ENCODE measurements at regions not wholly inside any gene's neighbourhood (a gene's known extent, or its start where the extent isn't known, plus 50 kb on each side); places are given as distances from the start of the nearest gene placed in this dataset.

- no peak overlapping the region for H3K27ac ChIP-seq (ENCODE audit: insufficient read depth, low read length)
- H2AFZ ChIP-seq (ENCODE audit: low read length): no peak overlapping the region
- no peak overlapping the region for H3K9ac ChIP-seq (ENCODE audit: insufficient read depth, low read length)
- H3K27me3 ChIP-seq (ENCODE audit: control insufficient read depth, insufficient read depth, low read length): no peaks in the 10 kb centered on the region
- TF ChIP-seq EZH2 (IDR thresholded peaks at IDR 0.05; ENCODE audit: low read length, missing control alignments): no peak
- TF ChIP-seq CTCF (conservative IDR thresholded peaks at IDR 0.05 in 1 of 2, IDR thresholded peaks at IDR 0.05 in 1 of 2; ENCODE audit: low read depth in 1 of 2, low read length in 2 of 2): no peak
- DNase-seq (ENCODE audit: low read depth in 2 of 2): no peak
- no peaks in the 10 kb centered on the region for H4K20me1 ChIP-seq (ENCODE audit: control insufficient read depth, extremely low read depth, insufficient read depth, low read length)
- H3K36me3 ChIP-seq (ENCODE audit: control insufficient read depth, insufficient read depth, low read length): no peaks in the 10 kb centered on the region
- no peak overlapping the region for H3K4me3 ChIP-seq (replicated peaks in 1 of 4; ENCODE audit: control extremely low read depth in 1 of 4, insufficient read depth in 1 of 4, low read depth in 3 of 4, low read length in 4 of 4)
- H3K4me2 ChIP-seq (ENCODE audit: extremely low read depth, insufficient read depth, low read length): no peak overlapping the region
- H3K9me3 ChIP-seq (ENCODE audit: control insufficient read depth, insufficient read depth, low read depth, low read length): no peaks in the 10 kb centered on the region
- H3K4me1 ChIP-seq (ENCODE audit: control insufficient read depth, extremely low read depth, insufficient read depth, low read length): no peaks in the 10 kb centered on the region
- H3K79me2 ChIP-seq (ENCODE audit: control insufficient read depth, insufficient read depth, low read length): no peaks in the 10 kb centered on the region
These were observed 181.3 kb downstream of the ZNF281 start for GRCh38 chr1:200228486-200228885.

- Histone ChIP-seq H4K20me1 (ENCODE audit: control insufficient read depth, extremely low read depth, insufficient read depth, low read length) (no peaks in the 10 kb centered on the region), H3K79me2 (ENCODE audit: control insufficient read depth, insufficient read depth, low read length) (no peaks in the 10 kb centered on the region), H3K27me3 (ENCODE audit: control insufficient read depth, insufficient read depth, low read length) (no peaks in the 10 kb centered on the region), H3K36me3 (ENCODE audit: control insufficient read depth, insufficient read depth, low read length) (no peaks in the 10 kb centered on the region), H3K27ac (ENCODE audit: insufficient read depth, low read length) (no peak overlapping the region), H3K9ac (ENCODE audit: insufficient read depth, low read length) (no peak overlapping the region), H3K4me1 (ENCODE audit: control insufficient read depth, extremely low read depth, insufficient read depth, low read length) (no peaks in the 10 kb centered on the region), H3K4me3 (replicated peaks in 1 of 4; ENCODE audit: control extremely low read depth in 1 of 4, insufficient read depth in 1 of 4, low read depth in 3 of 4, low read length in 4 of 4) (no peak overlapping the region), H2AFZ (ENCODE audit: low read length) (no peak overlapping the region), H3K9me3 (ENCODE audit: control insufficient read depth, insufficient read depth, low read depth, low read length) (no peaks in the 10 kb centered on the region), H3K4me2 (ENCODE audit: extremely low read depth, insufficient read depth, low read length) (no peak overlapping the region)
- TF ChIP-seq EZH2 (IDR thresholded peaks at IDR 0.05; ENCODE audit: low read length, missing control alignments): no peak
- TF ChIP-seq CTCF (conservative IDR thresholded peaks at IDR 0.05 in 1 of 2, IDR thresholded peaks at IDR 0.05 in 1 of 2; ENCODE audit: low read depth in 1 of 2, low read length in 2 of 2): no peak
- DNase-seq (ENCODE audit: low read depth in 2 of 2): no peak
These were observed 181.8 kb downstream of the ZNF281 start for GRCh38 chr1:200228081-200228480.

Measured in fibroblast of lung (primary cell).